Mesothelial cell of epicardium (in vitro differentiated cells): ENCODE measurements at regions not wholly inside any gene's neighbourhood (a gene's known extent, or its start where the extent isn't known, plus 50 kb on each side); places are given as distances from the start of the nearest gene placed in this dataset.

Experiments
- DNase-seq, 2 experiments: peaks; one replicate each; pipeline ENCODE4 v3.0.0; 2021; ENCODE audit warnings: low spot score in 2 of 2; ENCODE audit not compliant: unreplicated experiment in 2 of 2
- H3K27ac Mint-ChIP-seq: 2 replicates; pipeline ENCODE4 v1.8.0; 2021; ENCODE audit warnings: mixed read lengths
- H3K27me3 Mint-ChIP-seq: 2 replicates; pipeline ENCODE4 v1.8.0; 2021; ENCODE audit warnings: low read depth, mixed read lengths
- H3K36me3 Mint-ChIP-seq: 2 replicates; pipeline ENCODE4 v1.8.0; 2021; ENCODE audit warnings: mixed read lengths
- H3K4me1 Mint-ChIP-seq: 2 replicates; pipeline ENCODE4 v1.8.0; 2021; ENCODE audit warnings: mixed read lengths
- H3K4me3 Mint-ChIP-seq: 2 replicates; pipeline ENCODE4 v1.8.0; 2021; ENCODE audit warnings: mild to moderate bottlenecking, moderate library complexity, mixed read lengths
- H3K9me3 Mint-ChIP-seq: 2 replicates; pipeline ENCODE4 v1.8.0; 2021; ENCODE audit warnings: mixed read lengths
- CTCF ChIP-seq: fragments of 200-600 bp; sonication (generic); IDR thresholded peaks from one replicate; pipeline ENCODE4 v1.5.0; 2021; ENCODE audit warnings: antibody characterized with exemption; ENCODE audit not compliant: unreplicated experiment

- DNase-seq = no peak
- Mint-ChIP-seq H3K27ac (peak overlapping the region; percentile 95), H3K9me3 (no peaks in the 10 kb centered on the region), H3K4me1 (peaks cover 62% of the 10 kb centered on the region), H3K36me3 (no peaks in the 10 kb centered on the region), H3K27me3 (no peaks in the 10 kb centered on the region), H3K4me3 (peak overlapping the region; percentile 7)
- no peak for TF ChIP-seq CTCF
Observed at GRCh38 chr14:95404583-95404982, 84.9 kb upstream of the CLMN start.

GRCh38 chr14:95402578-95402977 is 82.9 kb upstream of the CLMN start:
- H3K27ac Mint-ChIP-seq = peak overlapping the region; percentile 3
- DNase-seq = no peak
- H3K9me3 Mint-ChIP-seq = no peaks in the 10 kb centered on the region
- no peak overlapping the region for H3K4me3 Mint-ChIP-seq
- H3K27me3 Mint-ChIP-seq = no peaks in the 10 kb centered on the region
- no peak for TF ChIP-seq CTCF
- peaks cover 42% of the 10 kb centered on the region for H3K4me1 Mint-ChIP-seq
- H3K36me3 Mint-ChIP-seq = no peaks in the 10 kb centered on the region

- no peaks in the 10 kb centered on the region for H3K36me3 Mint-ChIP-seq
- H3K27me3 Mint-ChIP-seq = no peaks in the 10 kb centered on the region
- no peak overlapping the region for H3K4me3 Mint-ChIP-seq
- no peak overlapping the region for H3K27ac Mint-ChIP-seq
- TF ChIP-seq CTCF = no peak
- H3K4me1 Mint-ChIP-seq = peaks cover 38% of the 10 kb centered on the region
- no peaks in the 10 kb centered on the region for H3K9me3 Mint-ChIP-seq
- DNase-seq = no peak
Observed at GRCh38 chr14:95402176-95402575, 82.5 kb upstream of the CLMN start.

GRCh38 chr14:95398630-95399547 is 79.2 kb upstream of the CLMN start:
- Mint-ChIP-seq H3K9me3 (peaks cover 6% of the 10 kb centered on the region), H3K27ac (no peak overlapping the region), H3K27me3 (no peaks in the 10 kb centered on the region), H3K4me3 (no peak overlapping the region), H3K4me1 (peaks cover 20% of the 10 kb centered on the region), H3K36me3 (no peaks in the 10 kb centered on the region)
- DNase-seq = no peak
- TF ChIP-seq CTCF = no peak

GRCh38 chr14:95397325-95397724 is 77.6 kb upstream of the CLMN start:
- peaks cover 6% of the 10 kb centered on the region for H3K9me3 Mint-ChIP-seq
- no peak for DNase-seq
- no peak for TF ChIP-seq CTCF
- no peaks in the 10 kb centered on the region for H3K27me3 Mint-ChIP-seq
- no peak overlapping the region for H3K27ac Mint-ChIP-seq
- no peaks in the 10 kb centered on the region for H3K36me3 Mint-ChIP-seq
- H3K4me1 Mint-ChIP-seq = peaks cover 13% of the 10 kb centered on the region
- no peak overlapping the region for H3K4me3 Mint-ChIP-seq
